GM21390 (cell line): ENCODE measurements at regions not wholly inside any gene's neighbourhood (a gene's known extent, or its start where the extent isn't known, plus 50 kb on each side); places are given as distances from the start of the nearest gene placed in this dataset.
A peak's percentile ranks its signal among the peaks of the same experiment; 100 is the strongest.
"Not testable (repeated sequence)": the region's sequence is repeated elsewhere in the genome, so short reads cannot be mapped to it uniquely, and the experiment has no call there.

ENCODE experiments used
- ATAC-seq: cut with Tn5 transposase; IDR thresholded peaks from one replicate; pipeline ENCODE4 v1.9.1; 2021; ENCODE audit not compliant: unreplicated experiment

GRCh38 chr1:145191272-145191675 is 50.7 kb downstream of the PPIAL4D start:
- not testable (repeated sequence) for ATAC-seq

GRCh38 chr1:145189543-145190030 is 52.4 kb downstream of the PPIAL4D start:
- ATAC-seq, result not testable (repeated sequence)

- not testable (repeated sequence) for ATAC-seq
Observed at GRCh38 chr1:145188869-145189542, 53.0 kb downstream of the PPIAL4D start.

GRCh38 chr1:145182606-145183413 is 59.2 kb downstream of the PPIAL4D start:
- ATAC-seq, result peak; percentile 61

GRCh38 chr1:145176285-145176925 is 65.6 kb downstream of the PPIAL4D start:
- not testable (repeated sequence) for ATAC-seq

- ATAC-seq, result not testable (repeated sequence)
Observed at GRCh38 chr1:145174377-145174776, 67.6 kb downstream of the PPIAL4D start.

- ATAC-seq, result not testable (repeated sequence)
Observed at GRCh38 chr1:145168220-145168848, 72.6 kb downstream of the FAM72D start.

- ATAC-seq, result not testable (repeated sequence)
Observed at GRCh38 chr1:145164360-145164759, 68.6 kb downstream of the FAM72D start.
